HCT116 (cell line): ENCODE measurements at regions not wholly inside any gene's neighbourhood (a gene's known extent, or its start where the extent isn't known, plus 50 kb on each side); places are given as distances from the start of the nearest gene placed in this dataset.

Experiments used
- ATAC-seq: fragments of 200-7000 bp; cut with Tn5 transposase; 2 replicates; pipeline ENCODE4 v1.9.1; 2020; ENCODE audit warnings: mild to moderate bottlenecking, moderate library complexity
- BruUV-seq: library from RNA; stranded (reverse); fragments of 400-500 nt; replicated peaks from 2 replicates; lab custom pipeline; 2021; lab: Mats Ljungman, UMichigan
- CTCF ChIA-PET: fragments of 300-600 bp; sonication (Branson Sonifier 250); formaldehyde crosslinking; loops from one replicate; lab custom pipeline; 2021; ENCODE audit warnings: antibody characterized with exemption; lab: Charles Lee
- POLR2A ChIA-PET: fragments of 300-600, 350-600 bp; sonication (Branson Sonifier 250); formaldehyde crosslinking; loops from one replicate; lab custom pipeline; 2021; ENCODE audit warnings: antibody characterized with exemption; lab: Charles Lee
- RAD21 ChIA-PET, 2 experiments: fragments of 300-600 bp; sonication (Branson Sonifier 250); formaldehyde crosslinking; loops; one replicate each; lab custom pipeline; 2023; ENCODE audit warnings: low total read pairs in 2 of 2; ENCODE audit not compliant: uncharacterized antibody in 2 of 2, unreplicated experiment in 2 of 2, low non-redundant PET in 1 of 2; lab: Charles Lee
- DNase-seq: peaks from one replicate; pipeline ENCODE4 v3.0.0-alpha.2; 2010; ENCODE audit warnings: low read depth, low spot score
- H2AFZ ChIP-seq: fragments of 200-600 bp; shearing (Covaris generic), sonication (generic); 2 replicates; pipeline ENCODE4 v1.6.1; 2017; ENCODE audit warnings: low read depth, mixed run types, mixed read lengths, antibody characterized with exemption, low read length; ENCODE audit not compliant: poor library complexity, severe bottlenecking
- H3K27ac ChIP-seq: 2 replicates; pipeline ENCODE4 v1.5.1; 2012; ENCODE audit warnings: low read depth, low read length
- H3K27me3 ChIP-seq: fragments of 200-600 bp; sonication (generic); 2 replicates; pipeline ENCODE4 v1.6.1; 2016; ENCODE audit warnings: mixed run types, low read length, mixed read lengths; ENCODE audit not compliant: insufficient read depth
- H3K36me3 ChIP-seq, 2 experiments: fragments of 200-500 bp in 1 of 2; fragments of 200-600 bp in 1 of 2; sonication (Bioruptor generic) in 1 of 2; sonication (generic) in 1 of 2; 2 replicates each; pipeline versions ENCODE4 v1.5.1 to v1.6.1; 2014 to 2016; ENCODE audit warnings: low read length in 2 of 2, inconsistent platforms in 1 of 2, mixed read lengths in 1 of 2, mixed run types in 1 of 2; ENCODE audit not compliant: insufficient read depth in 2 of 2, control insufficient read depth in 1 of 2
- H3K4me1 ChIP-seq, 2 experiments: fragments of 200-600 bp in 1 of 2; sonication (generic) in 1 of 2; 2 replicates each; pipeline versions ENCODE4 v1.5.1 to v1.6.1; 2012 to 2017; ENCODE audit warnings: low read length in 2 of 2, inconsistent platforms in 1 of 2, mild to moderate bottlenecking in 1 of 2, mixed read lengths in 1 of 2, mixed run types in 1 of 2, moderate library complexity in 1 of 2; ENCODE audit not compliant: insufficient read depth in 2 of 2, control insufficient read depth in 1 of 2
- H3K4me2 ChIP-seq: fragments of 200-600 bp; sonication (generic); 2 replicates; pipeline ENCODE4 v1.6.1; 2017; ENCODE audit warnings: mixed run types, low read length, mixed read lengths
- H3K4me3 ChIP-seq, 2 experiments: fragments of 200-600 bp in 1 of 2; sonication (generic) in 1 of 2; replicated peaks in 1 of 2; 2 replicates each; pipeline ENCODE4 v1.5.1; 2011 to 2016; ENCODE audit warnings: low read length in 2 of 2, control low read depth in 1 of 2, low read depth in 1 of 2, mild to moderate bottlenecking in 1 of 2, mixed read lengths in 1 of 2, mixed run types in 1 of 2
- H3K79me2 ChIP-seq: fragments of 200-600 bp; sonication (generic); 2 replicates; pipeline ENCODE4 v1.6.1; 2017; ENCODE audit warnings: mild to moderate bottlenecking, mixed run types, low read length, moderate library complexity, mixed read lengths; ENCODE audit not compliant: insufficient read depth
- H3K9ac ChIP-seq: fragments of 200-600 bp; sonication (generic); 2 replicates; pipeline ENCODE4 v1.6.1; 2016; ENCODE audit warnings: low read length, mixed read lengths
- H3K9me2 ChIP-seq: fragments of 200-600 bp; sonication (generic), shearing (Covaris generic); 2 replicates; pipeline ENCODE4 v1.6.1; 2017; ENCODE audit warnings: mixed run types, mild to moderate bottlenecking, moderate library complexity; ENCODE audit not compliant: insufficient read depth
- H3K9me3 ChIP-seq, 2 experiments: fragments of 200-500 bp in 1 of 2; fragments of 200-600 bp in 1 of 2; sonication (Bioruptor generic) in 1 of 2; sonication (generic) in 1 of 2; 2 replicates each; pipeline ENCODE4 v1.6.1; 2014 to 2017; ENCODE audit warnings: low read length in 2 of 2, mixed read lengths in 2 of 2, inconsistent platforms in 1 of 2, low read depth in 1 of 2, mild to moderate bottlenecking in 1 of 2, mixed run types in 1 of 2, moderate library complexity in 1 of 2; ENCODE audit not compliant: control insufficient read depth in 1 of 2, insufficient read depth in 1 of 2
- H4K20me1 ChIP-seq: fragments of 200-600 bp; sonication (generic), shearing (Covaris generic); 2 replicates; pipeline ENCODE4 v1.6.1; 2017; ENCODE audit warnings: mixed run types, mild to moderate bottlenecking, moderate library complexity; ENCODE audit not compliant: insufficient read depth
- ATF3 ChIP-seq: IDR thresholded peaks from 2 replicates; pipeline ENCODE4 v1.6.1; 2012
- CBX3 ChIP-seq: IDR thresholded peaks from 2 replicates; pipeline ENCODE4 v1.6.1; 2012; ENCODE audit warnings: low read depth
- CEBPB ChIP-seq: IDR thresholded peaks from 2 replicates; pipeline ENCODE4 v1.6.1; 2012; ENCODE audit warnings: low read depth
- EGR1 ChIP-seq: IDR thresholded peaks from 2 replicates; pipeline ENCODE4 v1.6.1; 2012; ENCODE audit warnings: low read depth
- EZH2 ChIP-seq: fragments of 200-600 bp; sonication (generic); IDR thresholded peaks from 2 replicates; pipeline ENCODE4 v1.6.1; 2017; ENCODE audit warnings: antibody characterized with exemption, mixed run types
- EZH2phosphoT487 ChIP-seq: fragments of 200-600 bp; IDR thresholded peaks from 2 replicates; pipeline ENCODE4 v1.6.1; 2018; ENCODE audit warnings: antibody characterized with exemption, borderline replicate concordance
- FOSL1 ChIP-seq: IDR thresholded peaks from 2 replicates; pipeline ENCODE4 v1.6.1; 2012; ENCODE audit warnings: low read depth
- JUND ChIP-seq: IDR thresholded peaks from 2 replicates; pipeline ENCODE4 v1.6.1; 2012
- MAX ChIP-seq: IDR thresholded peaks from 2 replicates; pipeline ENCODE4 v1.6.1; 2012
- POLR2A ChIP-seq: IDR thresholded peaks from 2 replicates; pipeline ENCODE4 v1.7.0; 2011; ENCODE audit warnings: borderline replicate concordance; ENCODE audit not compliant: insufficient read depth, insufficient read length; ENCODE audit errors: extremely low read depth
- POLR2AphosphoS5 ChIP-seq: IDR thresholded peaks from 2 replicates; pipeline ENCODE4 v1.6.1; 2011; ENCODE audit warnings: mild to moderate bottlenecking, low read depth, low read length, moderate library complexity
- RAD21 ChIP-seq: IDR thresholded peaks from 2 replicates; pipeline ENCODE4 v1.6.1; 2012; ENCODE audit warnings: low read depth, mild to moderate bottlenecking
- REST ChIP-seq: IDR thresholded peaks from 2 replicates; pipeline ENCODE4 v1.6.1; 2012; ENCODE audit warnings: low read depth
- SP1 ChIP-seq: IDR thresholded peaks from 2 replicates; pipeline ENCODE4 v1.6.1; 2012; ENCODE audit warnings: low read depth
- SRF ChIP-seq: IDR thresholded peaks from 2 replicates; pipeline ENCODE4 v1.6.1; 2012; ENCODE audit warnings: low read depth
- YY1 ChIP-seq: IDR thresholded peaks from 2 replicates; pipeline ENCODE4 v1.6.1; 2011; ENCODE audit warnings: low read length, low read depth, moderate library complexity, mild to moderate bottlenecking; ENCODE audit not compliant: insufficient replicate concordance; ENCODE audit errors: extremely low read depth
- ZNF274 ChIP-seq: fragments of 200-500 bp; sonication (Bioruptor generic); IDR thresholded peaks from 2 replicates; pipeline ENCODE4 v1.6.1; 2014; ENCODE audit warnings: mild to moderate bottlenecking, low read depth, low read length, inconsistent platforms
- intact Hi-C: fragments of 100-400 bp; cut with micrococcal nuclease; formaldehyde crosslinking; loops from 2 replicates; pipeline ENCODE4 v1.10.0; 2022

- Histone ChIP-seq H3K79me2 (no peaks in the 10 kb centered on the region), H3K27ac (no peak overlapping the region), H3K9ac (no peak overlapping the region), H3K36me3 (no peaks in the 10 kb centered on the region), H3K4me2 (no peak overlapping the region), H3K9me2 (no peaks in the 10 kb centered on the region)
- BruUV-seq = no TSS peak
- intact Hi-C loops = no loop called here
- DNase-seq = no peak
- CTCF ChIA-PET = no interaction called here
- RAD21 ChIA-PET = no interaction called here
- POLR2A ChIA-PET = no interaction called here
- TF ChIP-seq EZH2 = no peak
- no peak for TF ChIP-seq POLR2A
- TF ChIP-seq POLR2AphosphoS5 = no peak
- TF ChIP-seq ZNF274 = no peak
- TF ChIP-seq ATF3 = no peak
- TF ChIP-seq RAD21 = no peak
- TF ChIP-seq EGR1 = no peak
- no peak for TF ChIP-seq EZH2phosphoT487
- TF ChIP-seq SRF = no peak
- no peak for TF ChIP-seq FOSL1
- no peak for TF ChIP-seq CBX3
- no peak for TF ChIP-seq SP1
- no peak for TF ChIP-seq CEBPB
- TF ChIP-seq, all 23 proteins: peak for 0
- Histone ChIP-seq H3K4me3 (no peak overlapping the region), H2AFZ (no peak overlapping the region), H4K20me1 (no peaks in the 10 kb centered on the region), H3K9me3 (no peaks in the 10 kb centered on the region), H3K4me1 (no peaks in the 10 kb centered on the region), H3K27me3 (no peaks in the 10 kb centered on the region)
- no peak for ATAC-seq
These were observed 348.9 kb downstream of the OSR1 start for GRCh38 chr2:19009510-19009909.

- Histone ChIP-seq H3K9me2 (no peaks in the 10 kb centered on the region), H3K27ac (no peak overlapping the region), H3K4me3 (no peak overlapping the region), H3K9ac (no peak overlapping the region), H3K79me2 (no peaks in the 10 kb centered on the region), H2AFZ (no peak overlapping the region), H4K20me1 (no peaks in the 10 kb centered on the region), H3K36me3 (no peaks in the 10 kb centered on the region), H3K4me2 (no peak overlapping the region), H3K9me3 (no peaks in the 10 kb centered on the region), H3K27me3 (0 out of 2 replicates have a peak, but pooled peaks cover 4% of the 10 kb centered on the region), H3K4me1 (no peaks in the 10 kb centered on the region)
- no peak for ATAC-seq
- POLR2A ChIA-PET = no interaction called here
- CTCF ChIA-PET = no interaction called here
- DNase-seq = no peak
- RAD21 ChIA-PET = no interaction called here
- TF ChIP-seq ATF3 (no peak), CBX3 (no peak), POLR2AphosphoS5 (no peak), MAX (no peak), EZH2phosphoT487 (no peak), REST (no peak), ZNF274 (no peak), JUND (no peak), POLR2A (no peak), RAD21 (no peak), YY1 (no peak), FOSL1 (no peak)
- intact Hi-C loops = no loop called here
- no TSS peak for BruUV-seq
These were observed 354.9 kb downstream of the OSR1 start for GRCh38 chr2:19003554-19003953.
